HG03558 (cell line): ENCODE measurements at regions not wholly inside any gene's neighbourhood (a gene's known extent, or its start where the extent isn't known, plus 50 kb on each side); places are given as distances from the start of the nearest gene placed in this dataset.

Source experiments
- ATAC-seq: cut with Tn5 transposase; IDR thresholded peaks from one replicate; pipeline ENCODE4 v1.9.1; 2021; ENCODE audit warnings: moderate number of reproducible peaks; ENCODE audit not compliant: unreplicated experiment; ENCODE audit errors: extremely low read depth

DNA sequence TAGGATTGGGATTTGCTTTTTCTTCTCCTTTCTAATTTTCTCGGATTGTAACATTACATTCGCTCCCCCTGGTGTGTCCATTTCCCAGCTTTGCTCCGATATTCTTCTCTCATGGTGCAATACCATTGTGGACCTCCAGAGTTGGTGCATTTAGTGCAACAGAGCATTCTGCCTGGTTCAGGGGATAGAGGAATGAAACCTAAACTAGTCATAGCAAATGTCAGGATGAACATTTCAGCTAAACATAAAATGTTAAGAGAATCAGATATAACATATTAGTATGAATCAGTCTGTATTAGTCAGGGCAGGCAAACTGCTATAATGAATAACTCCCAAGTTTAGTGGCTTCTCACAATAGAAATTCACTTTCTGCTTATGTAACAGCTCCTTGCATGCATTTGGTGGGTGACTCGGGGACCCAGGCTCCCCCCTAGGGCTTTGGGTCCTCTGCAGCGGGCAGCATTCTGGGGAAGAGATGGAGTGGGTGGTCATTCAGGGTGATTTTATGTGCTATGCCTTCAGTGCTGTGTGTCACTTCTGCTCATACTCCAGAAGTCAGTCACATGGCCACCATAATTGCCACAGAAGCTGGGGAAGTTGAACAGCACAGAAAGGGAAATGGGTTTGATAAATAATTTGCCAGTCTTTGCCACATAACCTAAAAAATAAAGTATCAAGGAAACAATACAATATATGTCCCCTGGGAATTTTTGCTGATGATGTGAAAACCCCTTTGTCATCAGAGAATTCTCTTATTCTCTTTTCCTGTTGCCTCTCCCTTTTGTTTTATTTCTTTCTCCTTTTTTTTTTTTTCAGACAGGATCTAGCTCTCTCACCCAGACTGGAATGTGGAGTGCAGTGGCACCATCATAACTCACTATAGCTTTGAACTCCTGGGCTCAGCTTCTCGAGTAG lies 111.0 kb downstream of the HSPH1 start:
- ATAC-seq, result no peak

DNA sequence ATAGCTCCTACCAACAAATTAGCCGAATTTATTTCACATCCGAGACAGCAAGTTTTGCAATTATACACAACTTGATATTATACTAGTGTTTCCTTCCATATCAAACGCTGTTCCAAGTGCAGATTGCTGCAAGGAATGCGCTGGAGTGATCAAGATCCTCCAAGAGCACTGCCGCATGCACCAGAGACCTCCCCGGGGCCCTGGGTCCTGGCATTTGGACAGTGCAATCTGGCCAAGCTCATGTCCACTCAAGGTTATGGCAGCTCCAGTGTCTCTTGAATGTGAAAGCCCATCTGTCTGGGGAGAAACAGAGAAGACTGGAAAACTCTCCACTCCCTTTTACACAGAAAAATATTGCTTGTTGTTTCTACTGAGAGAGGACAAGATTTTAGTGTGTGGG lies 111.9 kb downstream of the HSPH1 start:
- no peak for ATAC-seq

DNA sequence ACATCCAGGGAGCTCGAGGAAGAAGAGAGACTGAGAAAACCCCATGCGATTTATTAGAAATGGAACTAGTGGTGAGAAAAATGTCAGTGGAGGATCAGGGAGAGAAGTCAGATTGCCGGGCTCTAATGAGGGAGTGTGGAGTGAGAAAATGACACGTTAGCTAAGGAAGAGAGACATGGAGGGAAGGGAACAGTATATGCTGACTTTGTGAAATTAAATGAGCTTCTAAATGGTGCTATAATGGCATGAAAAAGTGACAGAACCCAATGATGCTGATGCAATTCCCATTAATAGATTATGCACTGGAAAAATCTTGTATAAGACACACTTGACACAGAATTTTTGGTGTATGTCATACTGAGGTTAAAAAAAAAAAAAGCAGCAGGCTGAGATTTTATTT lies 112.6 kb downstream of the HSPH1 start:
- no peak for ATAC-seq

DNA sequence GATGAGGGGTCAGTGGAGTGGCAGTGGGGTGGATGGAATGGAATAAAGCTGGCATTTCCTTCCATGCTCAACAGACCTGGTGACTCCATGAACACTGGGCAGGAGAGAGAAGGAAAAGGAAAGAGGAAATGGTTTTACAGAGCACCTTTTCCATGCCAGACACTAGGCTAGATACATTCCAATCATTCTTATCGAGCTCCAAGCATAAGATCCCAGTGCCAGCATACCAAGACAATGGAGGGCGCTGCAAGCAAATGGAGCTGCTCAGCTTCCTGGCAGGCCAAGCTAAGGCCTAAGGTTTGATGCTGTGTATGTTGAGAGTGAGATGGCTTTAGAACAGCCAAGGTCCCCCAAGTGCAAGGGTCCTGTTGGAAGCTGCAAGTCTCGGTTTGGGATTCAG lies 113.2 kb downstream of the HSPH1 start:
- ATAC-seq, result no peak

DNA sequence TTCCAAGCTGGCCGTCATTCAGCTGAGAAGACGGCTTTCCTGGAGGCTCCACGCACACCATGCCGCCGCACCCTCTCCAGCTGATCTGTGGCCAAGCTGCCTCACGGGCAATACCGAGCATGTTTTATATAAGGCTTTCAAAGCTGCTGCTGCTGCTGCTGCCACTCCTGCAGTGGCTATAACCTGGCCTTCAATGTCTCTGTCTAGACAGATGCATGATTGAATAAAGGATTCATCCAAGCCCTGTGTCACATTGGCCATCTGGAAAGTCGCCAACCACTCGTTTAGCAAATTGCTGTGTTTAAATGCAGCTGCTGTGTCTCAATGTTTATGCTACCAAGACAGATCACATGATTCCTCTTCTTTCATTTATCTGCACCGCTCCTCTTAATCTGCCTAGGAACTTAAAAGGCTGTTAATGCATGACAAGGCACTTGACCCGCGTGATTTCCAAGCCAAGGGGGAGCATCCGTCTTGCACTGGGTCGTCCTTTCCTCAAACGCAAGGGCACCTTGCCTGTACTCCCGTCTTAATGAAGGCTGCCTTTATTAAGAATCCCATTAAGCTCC lies 114.3 kb downstream of the TEX26 start:
- ATAC-seq, result no peak

DNA sequence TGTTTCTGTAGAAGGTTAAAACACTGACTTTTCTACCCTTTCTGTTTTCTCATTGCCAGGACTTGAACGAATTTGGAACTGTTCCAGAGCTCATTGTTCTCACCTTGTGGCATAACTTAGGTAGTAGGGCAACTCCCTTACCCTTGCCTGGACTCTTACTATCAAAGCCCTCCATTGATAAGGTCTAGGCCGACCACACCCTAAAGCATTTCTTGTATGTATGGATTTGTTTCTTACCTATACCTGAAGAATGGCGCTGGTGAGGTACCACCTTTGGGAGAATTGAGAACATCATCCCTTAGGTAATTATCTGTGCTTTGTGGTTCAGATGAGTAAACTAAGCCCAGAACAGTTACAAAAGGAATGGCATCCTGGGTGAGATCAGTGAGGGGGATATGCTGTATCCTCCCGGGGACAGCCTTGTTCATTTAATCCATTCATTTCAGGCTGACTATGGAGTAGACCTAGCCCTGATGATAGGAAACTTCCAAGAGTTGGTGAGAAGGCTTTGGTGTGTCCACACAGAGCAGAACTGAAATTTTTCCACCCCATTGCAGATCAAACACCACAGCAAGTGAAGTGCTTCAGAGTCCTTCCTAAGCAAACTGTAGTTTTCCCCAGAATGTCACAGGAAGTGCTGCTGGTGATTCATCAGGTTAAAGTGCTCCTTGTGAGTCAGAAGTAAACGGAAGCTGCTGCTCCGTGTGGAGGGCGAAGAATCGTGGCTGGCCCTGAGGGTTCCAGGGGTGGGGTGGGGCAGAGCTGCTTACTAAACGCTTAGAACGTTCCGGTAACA lies 113.0 kb downstream of the TEX26 start:
- ATAC-seq, result no peak

DNA sequence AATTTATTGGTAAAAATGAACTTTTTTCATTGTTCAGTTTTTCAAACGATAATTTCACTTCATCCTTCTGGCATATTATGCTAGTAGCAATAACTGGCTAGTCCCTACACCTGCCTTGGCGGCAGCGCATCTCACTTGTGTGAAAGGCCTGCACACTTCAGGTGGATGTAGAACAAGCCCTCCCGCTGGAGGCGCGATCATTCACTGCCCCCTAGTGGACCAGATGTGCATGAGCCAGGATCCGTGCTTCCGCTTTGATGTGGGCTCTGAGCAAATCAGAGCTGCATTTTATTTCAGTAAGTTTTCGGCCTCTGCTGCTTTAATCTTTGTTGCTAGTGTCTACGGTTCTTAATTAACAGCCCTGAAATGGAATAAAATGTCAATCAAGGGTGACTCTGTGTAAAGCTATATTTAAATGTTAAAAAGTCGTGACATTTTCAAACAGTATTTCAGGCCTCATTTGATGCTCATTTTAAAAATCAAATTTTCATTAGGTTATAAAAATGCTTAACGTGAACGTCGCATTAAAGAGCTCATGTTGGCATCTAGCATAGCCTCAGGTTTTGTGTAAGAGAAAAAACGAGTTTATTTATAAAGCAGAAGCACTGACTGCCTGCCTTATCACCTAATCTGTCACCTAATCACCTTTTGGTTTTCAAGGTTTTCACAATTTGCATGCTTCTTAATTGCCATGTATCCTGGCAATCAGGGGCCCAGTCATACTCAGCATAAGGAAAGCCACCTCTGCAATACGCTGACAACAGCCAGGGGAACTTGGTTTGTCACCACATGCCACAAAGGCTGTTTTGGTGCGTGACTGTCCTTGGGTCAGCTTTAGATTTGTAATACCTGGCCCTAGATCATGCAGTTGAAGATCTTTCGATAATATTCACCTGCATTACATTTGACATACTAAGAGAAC lies 112.2 kb downstream of the TEX26 start:
- peak; percentile 43 for ATAC-seq

DNA sequence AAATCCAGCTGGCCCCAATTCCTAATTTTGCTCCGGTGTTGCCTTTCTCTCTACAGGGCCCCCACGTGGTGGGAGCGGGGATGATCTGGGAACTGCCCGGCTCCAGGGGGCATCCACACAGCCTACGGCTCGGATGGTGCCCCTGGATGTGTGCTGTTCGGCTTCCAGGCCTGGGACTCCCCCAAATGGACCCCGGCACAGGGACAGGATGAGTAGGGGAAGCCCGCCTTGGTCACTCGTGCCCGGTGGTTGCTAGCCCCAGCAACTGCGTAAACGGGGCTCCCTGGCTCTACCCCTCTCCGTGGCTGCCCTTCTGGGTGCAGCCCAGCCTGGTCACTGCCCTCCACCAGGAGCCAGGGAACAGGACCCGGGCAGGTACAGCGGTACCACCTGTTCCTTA lies 111.5 kb downstream of the TEX26 start:
- ATAC-seq, result no peak

DNA sequence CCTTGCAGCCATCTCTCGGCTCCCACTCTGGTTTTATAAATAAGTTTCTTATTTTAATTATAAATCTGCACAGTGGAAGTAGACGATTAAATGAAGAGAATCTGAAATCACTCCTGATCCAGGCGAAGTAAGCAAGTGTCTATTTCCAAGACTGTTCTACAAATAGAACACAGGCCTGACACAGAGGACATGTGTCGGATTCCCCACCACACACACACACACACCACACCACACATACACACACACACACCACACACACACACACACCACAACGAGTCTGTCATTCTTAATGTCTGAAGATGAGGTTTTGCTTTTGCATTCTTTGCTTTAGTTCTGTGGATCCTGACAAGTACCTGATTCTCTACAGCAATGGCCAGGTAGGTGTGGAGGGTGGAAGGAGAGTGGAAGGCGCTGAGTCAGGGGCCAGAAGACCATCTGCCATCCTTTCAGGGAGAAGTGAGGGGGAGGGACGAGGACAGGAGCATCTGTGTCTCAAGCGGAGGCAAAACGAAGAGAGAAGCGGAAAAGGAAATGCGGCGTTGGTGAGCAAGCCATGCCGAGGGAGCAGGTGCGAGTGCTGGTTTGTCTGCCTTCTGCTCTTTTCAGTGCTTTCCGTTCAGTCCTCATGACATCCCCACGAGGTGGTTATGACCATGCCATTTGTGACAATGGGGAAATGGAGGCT lies 110.2 kb downstream of the TEX26 start:
- ATAC-seq, result no peak

DNA sequence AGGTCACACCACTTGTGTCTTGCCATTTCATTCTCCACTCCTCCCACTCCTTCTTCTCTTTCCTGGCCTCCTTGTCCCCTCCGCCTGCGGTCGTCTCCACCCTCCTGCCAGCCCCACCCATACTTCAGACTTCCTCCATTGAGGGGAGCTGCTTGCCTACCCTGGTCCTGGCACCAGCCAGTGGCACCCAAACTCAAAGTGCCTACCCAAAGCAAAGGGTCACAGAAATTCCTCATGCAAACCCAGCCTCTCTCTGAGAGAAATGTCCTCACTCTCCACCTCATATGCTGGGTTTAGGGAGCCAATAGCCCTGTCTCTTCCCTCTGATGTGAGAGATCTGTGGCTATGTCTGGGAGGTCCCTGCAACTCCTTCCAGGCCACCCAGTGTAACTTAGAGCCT lies 109.6 kb downstream of the TEX26 start:
- no peak for ATAC-seq

DNA sequence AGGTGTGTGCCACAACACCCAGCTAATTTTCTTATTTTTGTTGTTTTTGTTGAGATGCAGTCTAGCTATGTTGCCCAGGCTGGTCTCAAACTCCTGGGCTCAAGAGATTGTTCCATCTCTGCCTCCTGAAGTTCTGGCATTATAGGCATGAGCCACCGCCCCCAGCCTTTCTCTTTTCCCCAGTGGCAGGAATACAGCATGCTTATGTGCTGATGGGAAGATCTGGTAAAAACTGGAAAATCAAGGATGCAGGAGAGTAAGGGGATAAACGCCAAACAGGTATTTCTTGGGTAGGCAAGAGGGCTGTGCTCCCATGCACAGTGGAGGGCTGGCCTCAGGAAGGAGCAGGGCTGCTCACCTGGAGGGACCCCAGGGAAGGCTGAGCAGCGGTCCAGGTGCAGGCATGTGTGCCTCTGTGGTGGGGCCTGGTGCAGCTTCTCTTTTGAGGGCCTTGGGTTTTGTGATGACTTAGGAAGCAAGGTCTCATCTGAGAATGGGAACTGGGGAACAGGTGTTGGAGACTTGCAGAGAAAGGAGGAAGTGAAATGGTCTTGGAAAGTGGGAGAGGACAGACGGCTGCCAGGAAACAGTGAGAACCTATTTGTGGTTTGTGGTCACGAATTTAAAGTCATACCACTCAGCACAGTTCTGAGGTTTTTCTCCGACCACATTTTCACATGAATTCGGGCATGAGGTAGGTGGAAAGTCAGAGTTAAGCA lies 106.5 kb downstream of the TEX26 start:
- ATAC-seq, result peak; percentile 56

DNA sequence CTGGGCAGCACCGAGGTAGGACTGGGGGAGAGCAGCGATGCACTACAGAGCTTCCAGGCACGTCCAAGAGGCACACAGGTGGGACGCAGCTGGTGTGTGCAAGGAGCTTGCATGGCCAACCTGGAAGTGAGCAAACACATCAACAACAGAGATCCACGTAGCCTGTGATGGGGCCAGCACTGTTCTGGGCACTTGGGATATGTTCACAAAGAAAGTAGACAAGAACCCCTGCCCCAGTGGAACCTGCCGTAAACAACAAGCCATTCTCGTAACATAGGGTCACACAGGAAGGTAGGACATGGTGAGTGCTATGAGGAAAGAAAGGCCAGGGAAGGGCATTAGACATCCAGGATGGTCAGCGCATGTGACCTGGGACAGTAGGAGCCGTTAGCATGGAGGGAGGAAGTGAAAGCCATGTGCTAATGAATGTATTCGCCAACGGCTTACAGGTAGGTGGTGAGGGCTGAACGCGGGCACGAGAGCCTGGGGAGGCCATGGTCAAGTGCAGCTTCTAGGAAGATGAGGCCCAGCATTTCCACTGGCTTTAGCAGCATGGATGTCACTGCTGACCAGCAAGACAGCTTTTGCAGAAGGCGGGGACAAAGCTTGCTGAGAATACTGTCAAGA lies 105.5 kb downstream of the TEX26 start:
- no peak for ATAC-seq

DNA sequence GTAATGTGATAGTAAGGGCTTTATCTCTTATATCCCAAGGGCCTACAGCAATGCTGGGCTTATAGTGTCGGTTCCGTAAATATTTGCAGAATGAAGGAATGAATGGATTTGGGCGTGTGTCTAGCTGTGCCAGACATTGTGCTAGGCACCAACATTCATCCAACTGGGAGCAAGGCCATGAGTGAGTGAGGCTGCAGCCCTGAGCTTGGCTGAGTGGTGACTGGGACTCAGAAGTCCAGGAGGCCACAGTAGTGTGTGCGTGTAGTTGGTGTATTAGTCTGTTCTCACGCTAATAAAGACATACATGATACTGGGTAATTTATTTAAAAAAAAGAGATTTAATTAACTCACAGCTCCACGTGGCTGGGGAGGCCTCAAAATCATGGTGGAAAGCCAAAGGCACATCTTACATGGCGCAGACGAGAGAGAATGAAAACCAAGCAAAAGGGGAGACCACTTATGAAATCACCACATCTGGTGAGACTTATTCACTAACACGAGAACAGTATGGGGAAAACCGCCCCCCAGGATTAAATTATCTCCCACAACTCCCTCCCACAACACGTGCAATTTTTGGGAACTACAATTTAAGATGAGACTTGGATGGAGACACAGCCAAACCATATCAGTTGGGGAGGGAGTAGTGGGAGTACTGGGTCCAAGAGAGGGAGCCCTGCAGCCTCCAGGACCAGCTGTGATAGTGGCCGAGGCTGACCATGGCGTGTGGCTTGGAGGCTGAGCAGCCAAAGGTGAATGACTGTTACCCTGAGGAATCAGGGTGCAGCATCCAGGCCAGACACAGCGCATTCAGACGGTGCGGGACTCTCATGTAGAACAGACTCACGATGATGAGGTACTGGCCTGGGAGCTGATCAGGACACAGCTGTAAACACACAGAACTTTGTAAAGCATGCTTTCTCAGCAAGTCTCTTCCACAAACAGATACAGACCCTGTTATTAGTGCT lies 104.6 kb downstream of the TEX26 start:
- no peak for ATAC-seq

DNA sequence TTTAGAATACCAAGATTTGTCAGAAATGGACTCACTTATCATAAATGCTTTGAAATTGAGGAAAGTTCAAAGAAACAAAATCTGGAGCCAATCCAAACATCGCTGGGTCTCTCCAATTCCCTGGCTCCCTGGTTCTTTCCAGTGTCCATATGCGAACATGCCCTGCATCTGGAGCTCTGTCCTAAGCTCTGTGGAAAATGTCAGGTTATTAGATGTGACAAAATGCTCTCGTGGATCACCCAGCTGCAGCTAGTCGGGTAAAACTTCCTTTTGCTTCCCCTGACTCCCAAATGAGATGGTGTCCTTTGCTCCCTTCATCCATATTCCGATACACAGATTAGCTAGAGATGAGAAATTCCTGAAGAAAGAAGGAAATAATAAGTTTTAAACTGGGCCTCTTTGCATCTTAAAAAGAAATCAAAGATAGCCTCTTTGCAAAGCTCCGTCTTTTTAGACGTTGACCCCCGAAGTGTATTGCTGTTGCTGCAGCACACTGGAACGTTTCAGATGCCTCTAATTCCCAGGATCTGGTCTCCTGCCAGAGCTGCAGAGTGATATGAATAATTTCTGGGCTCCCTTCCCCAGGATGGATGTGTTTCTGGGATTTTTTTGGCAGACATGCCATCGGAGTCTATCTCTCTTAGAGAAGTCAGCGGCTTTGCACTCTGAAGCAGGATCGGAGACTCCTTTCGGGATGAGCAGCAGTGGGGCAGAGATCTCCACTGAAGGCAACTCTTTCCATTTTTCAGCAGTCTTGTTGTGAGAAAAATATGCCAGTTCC lies 102.9 kb downstream of the TEX26 start:
- no peak for ATAC-seq

DNA sequence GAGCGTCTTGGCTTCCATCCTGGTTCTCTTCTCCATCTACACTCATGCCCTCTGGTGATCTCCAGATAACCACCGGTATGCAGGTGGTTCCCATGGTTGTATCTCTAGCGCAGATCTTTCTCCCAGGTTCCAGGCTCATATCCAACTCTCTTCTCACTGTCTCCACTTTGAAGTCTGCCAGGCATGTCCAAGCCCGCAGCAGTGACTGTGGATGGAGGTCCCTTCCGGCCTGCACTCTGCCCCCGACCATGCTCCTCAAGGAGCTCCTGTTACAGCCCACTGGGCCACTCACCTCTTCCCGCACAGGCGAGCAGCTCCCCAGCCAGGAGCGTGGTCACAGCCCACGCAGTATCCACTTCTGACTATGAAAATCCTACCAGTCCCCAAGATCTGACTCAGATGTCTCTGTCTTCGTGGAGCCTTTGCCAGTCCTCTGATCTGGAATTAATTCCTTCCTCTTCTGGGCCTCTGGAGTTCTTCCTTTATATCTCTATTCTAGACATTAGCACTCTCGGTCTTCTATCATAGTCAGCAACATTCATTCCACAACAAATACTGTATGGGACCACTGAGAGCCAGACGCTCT lies 100.2 kb downstream of the TEX26 start:
- no peak for ATAC-seq

DNA sequence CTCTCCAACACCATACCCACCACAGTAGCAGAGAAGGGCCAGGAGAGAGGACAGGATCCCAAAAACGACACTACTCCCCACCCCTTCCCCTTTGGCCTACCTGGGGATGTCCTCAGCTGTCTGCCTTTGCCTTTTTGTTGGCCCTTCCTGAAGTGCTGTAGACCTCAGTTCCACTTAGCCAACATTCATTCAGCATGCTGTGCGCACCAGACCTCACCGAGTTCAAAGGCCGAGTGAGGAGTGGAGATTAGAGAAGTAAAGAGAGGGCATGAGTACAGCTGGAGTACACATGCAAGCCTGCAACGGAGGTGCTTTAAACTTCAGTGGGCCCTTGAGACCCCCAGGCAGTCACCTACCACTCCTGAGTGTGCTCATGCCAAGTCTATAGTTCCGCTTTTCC lies 99.0 kb downstream of the TEX26 start:
- no peak for ATAC-seq
